SK-N-SH (cell line): ENCODE measurements at regions not wholly inside any gene's neighbourhood (a gene's known extent, or its start where the extent isn't known, plus 50 kb on each side); places are given as distances from the start of the nearest gene placed in this dataset.

Source experiments
- EP300 ChIP-seq, 2 experiments: IDR thresholded peaks; 2 replicates each; pipeline versions ENCODE4 v1.4.0 to v1.6.1; 2012; ENCODE audit warnings: borderline replicate concordance in 1 of 2, low read depth in 1 of 2, low read length in 1 of 2
- MAX ChIP-seq: IDR thresholded peaks from 2 replicates; pipeline ENCODE4 v1.4.0; 2012; ENCODE audit warnings: low read depth
- MEF2A ChIP-seq: IDR thresholded peaks from 2 replicates; pipeline ENCODE4 v1.4.0; 2012; ENCODE audit warnings: low read depth, borderline replicate concordance
- NRF1 ChIP-seq: IDR thresholded peaks from 2 replicates; pipeline ENCODE4 v1.6.1; 2012; ENCODE audit warnings: low read depth, mild to moderate bottlenecking, low read length
- RCOR1 ChIP-seq: fragments of 150-350 bp; IDR thresholded peaks from 2 replicates; pipeline ENCODE4 v1.6.1; 2017; ENCODE audit warnings: antibody characterized with exemption, low read length
- SIN3A ChIP-seq: IDR thresholded peaks from 2 replicates; pipeline ENCODE4 v1.6.1; 2012; ENCODE audit warnings: low read depth, mild to moderate bottlenecking, low read length, moderate library complexity, borderline replicate concordance
- TAF1 ChIP-seq: IDR thresholded peaks from 2 replicates; pipeline ENCODE4 v1.6.1; 2012; ENCODE audit warnings: low read depth, mild to moderate bottlenecking, low read length, moderate library complexity, borderline replicate concordance
- TCF12 ChIP-seq: IDR thresholded peaks from 2 replicates; pipeline ENCODE4 v1.4.0; 2012
- USF1 ChIP-seq: IDR thresholded peaks from 2 replicates; pipeline ENCODE4 v1.4.0; 2012; ENCODE audit warnings: low read depth, borderline replicate concordance
- TF ChIP-seq, protein P1 (sequence below): fragments of 200-600 bp; sonication (generic); IDR thresholded peaks from 2 replicates; pipeline ENCODE4 v1.6.1; 2017; ENCODE audit warnings: antibody characterized with exemption, mild to moderate bottlenecking, moderate library complexity
- TF ChIP-seq, protein P2 (sequence below): IDR thresholded peaks from 2 replicates; pipeline ENCODE4 v1.4.0; 2012; ENCODE audit warnings: low read depth, borderline replicate concordance

GRCh38 chr13:99647596-99647985 lies 146.3 kb downstream of the TM9SF2 start:
- TF ChIP-seq, protein P1, sequence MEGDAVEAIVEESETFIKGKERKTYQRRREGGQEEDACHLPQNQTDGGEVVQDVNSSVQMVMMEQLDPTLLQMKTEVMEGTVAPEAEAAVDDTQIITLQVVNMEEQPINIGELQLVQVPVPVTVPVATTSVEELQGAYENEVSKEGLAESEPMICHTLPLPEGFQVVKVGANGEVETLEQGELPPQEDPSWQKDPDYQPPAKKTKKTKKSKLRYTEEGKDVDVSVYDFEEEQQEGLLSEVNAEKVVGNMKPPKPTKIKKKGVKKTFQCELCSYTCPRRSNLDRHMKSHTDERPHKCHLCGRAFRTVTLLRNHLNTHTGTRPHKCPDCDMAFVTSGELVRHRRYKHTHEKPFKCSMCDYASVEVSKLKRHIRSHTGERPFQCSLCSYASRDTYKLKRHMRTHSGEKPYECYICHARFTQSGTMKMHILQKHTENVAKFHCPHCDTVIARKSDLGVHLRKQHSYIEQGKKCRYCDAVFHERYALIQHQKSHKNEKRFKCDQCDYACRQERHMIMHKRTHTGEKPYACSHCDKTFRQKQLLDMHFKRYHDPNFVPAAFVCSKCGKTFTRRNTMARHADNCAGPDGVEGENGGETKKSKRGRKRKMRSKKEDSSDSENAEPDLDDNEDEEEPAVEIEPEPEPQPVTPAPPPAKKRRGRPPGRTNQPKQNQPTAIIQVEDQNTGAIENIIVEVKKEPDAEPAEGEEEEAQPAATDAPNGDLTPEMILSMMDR = no peak
- TF ChIP-seq TAF1 (no peak), MAX (no peak), USF1 (no peak), TCF12 (no peak), SIN3A (no peak), RCOR1 (no peak), EP300 (IDR thresholded peaks at IDR 0.05; ENCODE audit: borderline replicate concordance in 1 of 2, low read depth in 1 of 2, low read length in 1 of 2) (no peak), NRF1 (no peak), MEF2A (no peak)
- TF ChIP-seq, protein P2, sequence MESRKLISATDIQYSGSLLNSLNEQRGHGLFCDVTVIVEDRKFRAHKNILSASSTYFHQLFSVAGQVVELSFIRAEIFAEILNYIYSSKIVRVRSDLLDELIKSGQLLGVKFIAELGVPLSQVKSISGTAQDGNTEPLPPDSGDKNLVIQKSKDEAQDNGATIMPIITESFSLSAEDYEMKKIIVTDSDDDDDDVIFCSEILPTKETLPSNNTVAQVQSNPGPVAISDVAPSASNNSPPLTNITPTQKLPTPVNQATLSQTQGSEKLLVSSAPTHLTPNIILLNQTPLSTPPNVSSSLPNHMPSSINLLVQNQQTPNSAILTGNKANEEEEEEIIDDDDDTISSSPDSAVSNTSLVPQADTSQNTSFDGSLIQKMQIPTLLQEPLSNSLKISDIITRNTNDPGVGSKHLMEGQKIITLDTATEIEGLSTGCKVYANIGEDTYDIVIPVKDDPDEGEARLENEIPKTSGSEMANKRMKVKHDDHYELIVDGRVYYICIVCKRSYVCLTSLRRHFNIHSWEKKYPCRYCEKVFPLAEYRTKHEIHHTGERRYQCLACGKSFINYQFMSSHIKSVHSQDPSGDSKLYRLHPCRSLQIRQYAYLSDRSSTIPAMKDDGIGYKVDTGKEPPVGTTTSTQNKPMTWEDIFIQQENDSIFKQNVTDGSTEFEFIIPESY = no peak
